ENCODE measurements at regions not wholly inside any gene's neighbourhood (a gene's known extent, or its start where the extent isn't known, plus 50 kb on each side); places are given as distances from the start of the nearest gene placed in this dataset.
"Not testable (repeated sequence)": the region's sequence is repeated elsewhere in the genome, so short reads cannot be mapped to it uniquely, and the experiment has no call there.

GRCh38 chr7:149930374-149931068 lies 56.8 kb downstream of the ATP6V0E2 start:
- DNase-seq = peak; percentile 50 to 56

GRCh38 chr7:149933776-149934175 lies 60.0 kb downstream of the ATP6V0E2 start:
- not testable (repeated sequence) for DNase-seq

- DNase-seq = not testable (repeated sequence)
Measured at GRCh38 chr7:149947346-149947745, 73.6 kb downstream of the ATP6V0E2 start.

GRCh38 chr7:149948444-149948843 lies 74.7 kb downstream of the ATP6V0E2 start:
- DNase-seq = not testable (repeated sequence)

GRCh38 chr7:149949863-149950577 lies 76.3 kb downstream of the ATP6V0E2 start:
- not testable (repeated sequence) for DNase-seq

GRCh38 chr7:149950578-149950924 lies 76.8 kb downstream of the ATP6V0E2 start:
- not testable (repeated sequence) for DNase-seq

- DNase-seq = not testable (repeated sequence)
Measured at GRCh38 chr7:149951579-149951978, 77.8 kb downstream of the ATP6V0E2 start.

- DNase-seq = not testable (repeated sequence)
Measured at GRCh38 chr7:149958880-149959279, 85.1 kb downstream of the ATP6V0E2 start.

- DNase-seq = not testable (repeated sequence)
Measured at GRCh38 chr7:149960863-149961262, 87.1 kb downstream of the ATP6V0E2 start.

- DNase-seq = not testable (repeated sequence)
Measured at GRCh38 chr7:149961878-149962277, 88.1 kb downstream of the ATP6V0E2 start.

GRCh38 chr7:149962685-149963319 lies 89.0 kb downstream of the ATP6V0E2 start:
- not testable (repeated sequence) for DNase-seq

GRCh38 chr7:149963985-149964384 lies 90.2 kb downstream of the ATP6V0E2 start:
- not testable (repeated sequence) for DNase-seq

- DNase-seq = not testable (repeated sequence)
Measured at GRCh38 chr7:149966444-149966843, 92.7 kb downstream of the ATP6V0E2 start.

- not testable (repeated sequence) for DNase-seq
Measured at GRCh38 chr7:149972977-149973376, 99.2 kb downstream of the ATP6V0E2 start.

- DNase-seq = not testable (repeated sequence)
Measured at GRCh38 chr7:149973681-149974080, 99.9 kb downstream of the ATP6V0E2 start.

- DNase-seq = not testable (repeated sequence)
Measured at GRCh38 chr7:149975608-149976007, 101.8 kb downstream of the ATP6V0E2 start.

- DNase-seq = not testable (repeated sequence)
Measured at GRCh38 chr7:149978537-149978936, 104.8 kb downstream of the ATP6V0E2 start.

GRCh38 chr7:149978944-149979343 lies 105.2 kb downstream of the ATP6V0E2 start:
- DNase-seq = not testable (repeated sequence)

- DNase-seq = not testable (repeated sequence)
Measured at GRCh38 chr7:149982537-149983112, 108.9 kb downstream of the ATP6V0E2 start.

- DNase-seq = not testable (repeated sequence)
Measured at GRCh38 chr7:149986866-149987265, 113.1 kb downstream of the ATP6V0E2 start.

GRCh38 chr7:149991652-149992302 lies 118.0 kb downstream of the ATP6V0E2 start:
- DNase-seq = not testable (repeated sequence)

GRCh38 chr7:149992366-149992765 lies 118.6 kb downstream of the ATP6V0E2 start:
- not testable (repeated sequence) for DNase-seq
